ENCODE measurements at regions not wholly inside any gene's neighbourhood (a gene's known extent, or its start where the extent isn't known, plus 50 kb on each side); places are given as distances from the start of the nearest gene placed in this dataset.

DNA sequence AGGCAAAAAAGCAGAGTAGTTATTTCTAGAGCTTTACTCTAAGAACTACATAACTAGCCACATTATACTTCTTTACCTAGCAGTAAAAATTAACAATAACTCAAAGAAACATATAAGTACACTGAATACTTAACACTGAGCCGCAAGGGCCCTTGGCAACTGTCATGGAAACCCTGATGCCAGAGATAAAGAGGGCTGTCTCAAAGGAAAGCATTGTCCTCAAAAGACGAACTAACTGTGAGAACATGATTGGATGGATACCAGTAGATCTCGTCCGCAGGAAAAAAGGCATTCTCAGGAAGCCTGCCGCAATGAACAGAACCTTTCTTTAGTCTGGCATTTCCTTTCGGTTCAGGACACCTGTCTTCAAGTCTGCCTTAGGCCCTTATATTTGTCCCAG, 379.0 kb upstream of the SLC30A5 start:
- TF ChIP-seq CTCF (conservative IDR thresholded peaks at IDR 0.05; ENCODE audit: low read depth in 2 of 2): no peak
- no peak for TF ChIP-seq POLR2AphosphoS5 (IDR thresholded peaks at IDR 0.05; ENCODE audit: low read depth)
- TF ChIP-seq JUNB (IDR thresholded peaks at IDR 0.05; ENCODE audit: unreplicated experiment): no peak
- no peak for TF ChIP-seq EZH2 (IDR thresholded peaks at IDR 0.05; ENCODE audit: low read depth, unreplicated experiment)
- no peak for TF ChIP-seq EZH2phosphoT487 (IDR thresholded peaks at IDR 0.05; ENCODE audit: unreplicated experiment)
- TF ChIP-seq, protein P1, sequence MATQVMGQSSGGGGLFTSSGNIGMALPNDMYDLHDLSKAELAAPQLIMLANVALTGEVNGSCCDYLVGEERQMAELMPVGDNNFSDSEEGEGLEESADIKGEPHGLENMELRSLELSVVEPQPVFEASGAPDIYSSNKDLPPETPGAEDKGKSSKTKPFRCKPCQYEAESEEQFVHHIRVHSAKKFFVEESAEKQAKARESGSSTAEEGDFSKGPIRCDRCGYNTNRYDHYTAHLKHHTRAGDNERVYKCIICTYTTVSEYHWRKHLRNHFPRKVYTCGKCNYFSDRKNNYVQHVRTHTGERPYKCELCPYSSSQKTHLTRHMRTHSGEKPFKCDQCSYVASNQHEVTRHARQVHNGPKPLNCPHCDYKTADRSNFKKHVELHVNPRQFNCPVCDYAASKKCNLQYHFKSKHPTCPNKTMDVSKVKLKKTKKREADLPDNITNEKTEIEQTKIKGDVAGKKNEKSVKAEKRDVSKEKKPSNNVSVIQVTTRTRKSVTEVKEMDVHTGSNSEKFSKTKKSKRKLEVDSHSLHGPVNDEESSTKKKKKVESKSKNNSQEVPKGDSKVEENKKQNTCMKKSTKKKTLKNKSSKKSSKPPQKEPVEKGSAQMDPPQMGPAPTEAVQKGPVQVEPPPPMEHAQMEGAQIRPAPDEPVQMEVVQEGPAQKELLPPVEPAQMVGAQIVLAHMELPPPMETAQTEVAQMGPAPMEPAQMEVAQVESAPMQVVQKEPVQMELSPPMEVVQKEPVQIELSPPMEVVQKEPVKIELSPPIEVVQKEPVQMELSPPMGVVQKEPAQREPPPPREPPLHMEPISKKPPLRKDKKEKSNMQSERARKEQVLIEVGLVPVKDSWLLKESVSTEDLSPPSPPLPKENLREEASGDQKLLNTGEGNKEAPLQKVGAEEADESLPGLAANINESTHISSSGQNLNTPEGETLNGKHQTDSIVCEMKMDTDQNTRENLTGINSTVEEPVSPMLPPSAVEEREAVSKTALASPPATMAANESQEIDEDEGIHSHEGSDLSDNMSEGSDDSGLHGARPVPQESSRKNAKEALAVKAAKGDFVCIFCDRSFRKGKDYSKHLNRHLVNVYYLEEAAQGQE (IDR thresholded peaks at IDR 0.05; ENCODE audit: unreplicated experiment): no peak

Data from GM23338 (cell line).